Spleen (tissue), 11 donors: ENCODE measurements at regions not wholly inside any gene's neighbourhood (a gene's known extent, or its start where the extent isn't known, plus 50 kb on each side); places are given as distances from the start of the nearest gene placed in this dataset.
A peak's percentile ranks its signal among the peaks of the same experiment; 100 is the strongest.

Experiments
- DNase-seq: peaks from one replicate; pipeline ENCODE4 v3.0.0-alpha.2; 2020
- H3K27ac ChIP-seq, 8 donors: fragments of 200-600 bp; sonication (generic) in 7 of 8; 1 replicate in 4 of 8; 2 replicates in 4 of 8; pipeline versions ENCODE4 v1.5.0 to v1.8.0; 2016 to 2021; ENCODE audit warnings: inconsistent platforms in 4 of 8, mild to moderate bottlenecking in 4 of 8, moderate library complexity in 1 of 8
- H3K27me3 ChIP-seq, 7 donors: fragments of 200-600 bp; sonication (generic) in 6 of 7; replicated peaks in 1 of 7; 1 replicate in 4 of 7; 2 replicates in 3 of 7; pipeline versions ENCODE4 v1.5.0 to v1.8.0; 2016 to 2021; ENCODE audit warnings: inconsistent platforms in 3 of 7, mild to moderate bottlenecking in 1 of 7
- H3K36me3 ChIP-seq, 6 donors: fragments of 200-600 bp; sonication (generic) in 5 of 6; 1 replicate in 4 of 6; 2 replicates in 2 of 6; pipeline versions ENCODE4 v1.5.0 to v1.8.0; 2016 to 2021; ENCODE audit warnings: inconsistent platforms in 2 of 6
- H3K4me1 ChIP-seq, 6 donors: fragments of 200-600 bp; sonication (generic) in 5 of 6; 1 replicate in 3 of 6; 2 replicates in 3 of 6; pipeline versions ENCODE4 v1.5.0 to v1.8.0; 2016 to 2021; ENCODE audit warnings: inconsistent platforms in 3 of 6
- H3K4me3 ChIP-seq, 8 donors: fragments of 200-600 bp; sonication (generic) in 7 of 8; 1 replicate in 4 of 8; 2 replicates in 4 of 8; pipeline versions ENCODE4 v1.5.0 to v1.8.0; 2016 to 2021; ENCODE audit warnings: inconsistent platforms in 4 of 8, mild to moderate bottlenecking in 4 of 8, moderate library complexity in 2 of 8
- H3K9me3 ChIP-seq, 8 donors: fragments of 200-600 bp; sonication (generic) in 7 of 8; 1 replicate in 4 of 8; 2 replicates in 4 of 8; pipeline versions ENCODE4 v1.5.0 to v1.8.0; 2016 to 2021; ENCODE audit warnings: inconsistent platforms in 4 of 8
- POLR2A ChIP-seq, 3 donors: fragments of 450-650 bp; IDR thresholded peaks; one replicate each; pipeline ENCODE4 v1.5.1; 2017; ENCODE audit warnings: antibody characterized with exemption in 3 of 3, mild to moderate bottlenecking in 1 of 3
- POLR2AphosphoS5 ChIP-seq, 3 donors: sonication (generic); formaldehyde crosslinking; IDR thresholded peaks; one replicate each; pipeline ENCODE4 v1.5.1; 2017; ENCODE audit warnings: antibody characterized with exemption in 3 of 3
- WGBS, 5 donors: extraction: QIAGEN DNeasy Blood & Tissue Kit in 3 of 5; methylation state at CpG; one replicate each; pipeline versions ENCODE4 v1.1.5 to v1.1.7; 2013 to 2018; 5-methylcytosine and 5-hydroxymethylcytosine counted together
- intact Hi-C: fragments of 100-400 bp; cut with DNase I; formaldehyde crosslinking; loops from one replicate; pipeline ENCODE4 v1.15.0; 2023; ENCODE audit warnings: low total_unique reads
- TF ChIP-seq, protein P1 (sequence below), 11 experiments: fragments of 200-600 bp in 7 of 11; fragments of 450-650 bp in 4 of 11; sonication (generic) in 4 of 11; IDR thresholded peaks in 8 of 11; conservative IDR thresholded peaks in 3 of 11; 1 replicate in 7 of 11; 2 replicates in 4 of 11; pipeline versions ENCODE4 v1.4.0 to v1.8.0; 2016 to 2021; ENCODE audit warnings: antibody characterized with exemption in 11 of 11, inconsistent platforms in 4 of 11, mild to moderate bottlenecking in 1 of 11
- donor health status: healthy with polysubstance abuse.
- donor health status: DM: no; HTN: no; CAD: no; lungs with moderate emphysema.
- donor health status: DM: no; HTN: no; CAD: no.
- donor health status: Bipolar disorder and iron deficiency.
- donor health status: healthy.
- donor health status: DM: no; HTN: no; CAD: no.
- donor health status: DM: yes; HTN: yes; CAD: no.

- Histone ChIP-seq H3K4me3 (no peak overlapping the region), H3K27me3 (no peaks in the 10 kb centered on the region), H3K9me3 (peaks cover 0 to 14% (median 8%) of the 10 kb centered on the region in 8 donors), H3K4me1 (peaks cover 3 to 79% (median 29%) of the 10 kb centered on the region in 6 donors), H3K36me3 (peaks cover 4 to 54% (median 12%) of the 10 kb centered on the region in 6 donors), H3K27ac (peak overlapping the region in 3 of 8 donors; percentile 11 to 24 (median 13))
- DNase-seq = no peak
- peak in 1 of 3 donors; percentile 18 for TF ChIP-seq POLR2AphosphoS5 (IDR thresholded peaks at IDR 0.05)
- TF ChIP-seq, protein P1, sequence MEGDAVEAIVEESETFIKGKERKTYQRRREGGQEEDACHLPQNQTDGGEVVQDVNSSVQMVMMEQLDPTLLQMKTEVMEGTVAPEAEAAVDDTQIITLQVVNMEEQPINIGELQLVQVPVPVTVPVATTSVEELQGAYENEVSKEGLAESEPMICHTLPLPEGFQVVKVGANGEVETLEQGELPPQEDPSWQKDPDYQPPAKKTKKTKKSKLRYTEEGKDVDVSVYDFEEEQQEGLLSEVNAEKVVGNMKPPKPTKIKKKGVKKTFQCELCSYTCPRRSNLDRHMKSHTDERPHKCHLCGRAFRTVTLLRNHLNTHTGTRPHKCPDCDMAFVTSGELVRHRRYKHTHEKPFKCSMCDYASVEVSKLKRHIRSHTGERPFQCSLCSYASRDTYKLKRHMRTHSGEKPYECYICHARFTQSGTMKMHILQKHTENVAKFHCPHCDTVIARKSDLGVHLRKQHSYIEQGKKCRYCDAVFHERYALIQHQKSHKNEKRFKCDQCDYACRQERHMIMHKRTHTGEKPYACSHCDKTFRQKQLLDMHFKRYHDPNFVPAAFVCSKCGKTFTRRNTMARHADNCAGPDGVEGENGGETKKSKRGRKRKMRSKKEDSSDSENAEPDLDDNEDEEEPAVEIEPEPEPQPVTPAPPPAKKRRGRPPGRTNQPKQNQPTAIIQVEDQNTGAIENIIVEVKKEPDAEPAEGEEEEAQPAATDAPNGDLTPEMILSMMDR (IDR thresholded peaks at IDR 0.05 in 8 of 11, conservative IDR thresholded peaks at IDR 0.05 in 3 of 11) = no peak
- 91 to 100% (median 96%) methylated on average over 2 of the region's 2 CpGs for WGBS, 5 donors
- intact Hi-C loops = no loop called here
Observed at GRCh38 chr7:130974794-130975193, 240.8 kb upstream of the KLF14 start.

GRCh38 chr7:130975731-130976130, 241.7 kb upstream of the KLF14 start:
- intact Hi-C loops = no loop called here
- H3K27ac ChIP-seq = peak overlapping the region in 1 of 8 donors; percentile 13
- peaks cover 0 to 14% (median 8%) of the 10 kb centered on the region in 8 donors for H3K9me3 ChIP-seq

DNA sequence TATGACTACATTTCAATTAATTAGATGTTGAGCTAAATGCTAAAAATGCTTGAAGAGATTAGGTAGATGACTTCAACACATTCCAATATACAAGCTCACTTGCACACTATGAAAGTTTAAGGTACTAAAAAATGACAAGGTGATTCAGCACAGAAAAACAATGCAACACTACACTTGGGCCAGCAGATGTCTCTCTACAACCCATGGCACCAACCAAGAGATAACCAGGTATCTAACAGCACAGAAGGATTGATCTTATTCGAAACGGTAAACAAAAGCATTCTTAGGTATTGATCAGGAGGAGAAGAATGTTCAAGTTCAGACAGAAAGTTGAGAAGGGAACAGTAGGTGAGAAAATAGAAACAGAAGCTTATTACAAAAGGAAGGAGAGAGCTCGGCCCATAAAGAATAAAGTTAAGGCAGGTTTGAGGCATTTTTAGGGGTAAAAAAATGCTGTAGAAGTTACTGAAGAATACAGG, 248.2 kb upstream of the KLF14 start:
- Histone ChIP-seq H3K27me3 (no peaks in the 10 kb centered on the region), H3K4me1 (peaks cover 29 to 95% (median 63%) of the 10 kb centered on the region in 6 donors), H3K27ac (peak overlapping the region in 7 of 8 donors; percentile 5 to 66 (median 50)), H3K4me3 (no peak overlapping the region), H3K9me3 (no peaks in the 10 kb centered on the region), H3K36me3 (peaks cover 0 to 78% (median 6%) of the 10 kb centered on the region in 6 donors)
- intact Hi-C loops = loop anchor here (10.0 kb wide), 1 partner anchor 63 kb away; no protein-coding TSS in a partner anchor
- 24 to 30% (median 26%) methylated on average over 3 of the region's 3 CpGs for WGBS, 5 donors
- no peak for DNase-seq
- TF ChIP-seq, protein P1 (IDR thresholded peaks at IDR 0.05 in 8 of 11, conservative IDR thresholded peaks at IDR 0.05 in 3 of 11) = peak; percentile 30 to 75 (median 61)
- TF ChIP-seq POLR2AphosphoS5 (IDR thresholded peaks at IDR 0.05) = no peak

More at GRCh38 chr7:130975731-130976130, 241.7 kb upstream of the KLF14 start:
- Histone ChIP-seq H3K27me3 (no peaks in the 10 kb centered on the region), H3K4me3 (no peak overlapping the region), H3K4me1 (peaks cover 3 to 79% (median 23%) of the 10 kb centered on the region in 6 donors), H3K36me3 (peaks cover 4 to 63% (median 12%) of the 10 kb centered on the region in 6 donors)
- WGBS, 5 donors = 87 to 93% (median 92%) methylated on average over 5 of the region's 5 CpGs
- TF ChIP-seq, protein P1 (IDR thresholded peaks at IDR 0.05 in 8 of 11, conservative IDR thresholded peaks at IDR 0.05 in 3 of 11) = no peak
- TF ChIP-seq POLR2AphosphoS5 (IDR thresholded peaks at IDR 0.05) = no peak
- no peak for TF ChIP-seq POLR2A (IDR thresholded peaks at IDR 0.05)
- no peak for DNase-seq

DNA sequence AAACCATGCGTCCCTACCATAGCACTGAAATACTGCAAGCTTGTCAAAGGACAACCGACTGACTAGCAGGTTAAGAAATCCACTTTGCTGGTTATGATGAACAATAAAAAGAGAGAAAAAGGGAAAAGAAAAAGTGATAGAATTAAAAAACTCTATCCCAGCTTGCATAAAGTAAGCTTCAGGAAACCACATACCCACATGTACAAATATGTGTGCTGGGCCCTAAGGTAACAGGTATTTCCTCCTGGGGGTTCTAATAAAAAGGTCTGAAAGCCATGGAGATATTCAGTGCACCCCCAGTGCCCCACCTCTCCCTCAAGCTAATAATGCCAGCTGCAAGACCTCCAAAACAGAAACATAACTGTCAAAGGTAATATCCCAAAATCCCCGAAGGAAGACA, 248.6 kb upstream of the KLF14 start:
- no peak overlapping the region for H3K4me3 ChIP-seq

More for the DNA sequence above, 248.6 kb upstream of the KLF14 start:
- 26 to 40% (median 32%) methylated on average over 3 of the region's 3 CpGs for WGBS, 5 donors
- Histone ChIP-seq H3K27me3 (no peaks in the 10 kb centered on the region), H3K4me1 (peaks cover 29 to 100% (median 65%) of the 10 kb centered on the region in 6 donors), H3K36me3 (peaks cover 0 to 79% (median 6%) of the 10 kb centered on the region in 6 donors), H3K27ac (peak overlapping the region in 7 of 8 donors; percentile 5 to 66 (median 50)), H3K9me3 (no peaks in the 10 kb centered on the region)
- DNase-seq = no peak
- intact Hi-C loops = loop anchor here (10.0 kb wide), 1 partner anchor 62 kb away; no protein-coding TSS in a partner anchor
- TF ChIP-seq POLR2A (IDR thresholded peaks at IDR 0.05) (no peak), POLR2AphosphoS5 (IDR thresholded peaks at IDR 0.05) (no peak)
- TF ChIP-seq, protein P1 (IDR thresholded peaks at IDR 0.05 in 8 of 11, conservative IDR thresholded peaks at IDR 0.05 in 3 of 11) = no peak
